GM12878 (cell line): ENCODE measurements at regions not wholly inside any gene's neighbourhood (a gene's known extent, or its start where the extent isn't known, plus 50 kb on each side); places are given as distances from the start of the nearest gene placed in this dataset.

ENCODE experiments used
- ATAC-seq: fragments of 200-7000 bp; cut with Tn5 transposase; 3 replicates; pipeline ENCODE4 v1.9.1; 2020; ENCODE audit warnings: mild to moderate bottlenecking, moderate library complexity
- BruUV-seq: library from RNA; stranded (reverse); fragments of 400-500 nt; replicated peaks from 2 replicates; lab custom pipeline; 2021; lab: Mats Ljungman, UMichigan
- CTCF ChIA-PET: fragments of 300-600 bp; sonication (Branson Sonifier 250); formaldehyde crosslinking; extraction: SDS; loops from one replicate; lab custom pipeline; 2021; ENCODE audit warnings: inconsistent platforms; lab: Yijun Ruan, JAX
- POLR2A ChIA-PET: fragments of 350-600 bp; formaldehyde crosslinking; extraction: SDS; loops from one replicate; lab custom pipeline; 2021; ENCODE audit warnings: inconsistent platforms; lab: Charles Lee
- RAD21 ChIA-PET: fragments of 300-600 bp; sonication (Branson Sonifier 250); formaldehyde crosslinking; loops from one replicate; lab custom pipeline; 2023; ENCODE audit warnings: antibody characterized with exemption; ENCODE audit not compliant: unreplicated experiment; lab: Charles Lee
- SMC1A ChIA-PET: fragments of 300-600 bp; sonication (Branson Sonifier 250); formaldehyde crosslinking; loops from one replicate; lab custom pipeline; 2023; ENCODE audit not compliant: unreplicated experiment, uncharacterized antibody; lab: Charles Lee
- DNase-seq: peaks from one replicate; pipeline ENCODE4 v3.0.0-alpha.2; 2011; ENCODE audit warnings: low read depth, low spot score
- FAIRE-seq: peaks from 3 replicates; lab custom pipeline; 2011; peaks lifted over from hg19 to GRCh38; lab: Jason Lieb, UNC
- H2AFZ ChIP-seq: 2 replicates; pipeline ENCODE4 v1.6.0; 2011; ENCODE audit warnings: low read depth, low read length, control low read depth; ENCODE audit not compliant: control insufficient read depth
- H3K27ac ChIP-seq: 2 replicates; pipeline ENCODE4 v1.5.1; 2011; ENCODE audit warnings: control low read depth; ENCODE audit not compliant: control insufficient read depth, insufficient read depth
- H3K27me3 ChIP-seq, 2 experiments: replicated peaks in 1 of 2; 2 replicates each; pipeline versions ENCODE4 v1.6.0 to v1.6.1; 2011; ENCODE audit warnings: low read length in 1 of 2; ENCODE audit not compliant: control insufficient read depth in 2 of 2, insufficient read depth in 2 of 2
- H3K36me3 ChIP-seq, 2 experiments: 2 replicates each; pipeline ENCODE4 v1.5.1; 2011; ENCODE audit warnings: low read length in 1 of 2; ENCODE audit not compliant: control insufficient read depth in 2 of 2, insufficient read depth in 2 of 2
- H3K4me1 ChIP-seq: 2 replicates; pipeline ENCODE4 v1.6.1; 2011; ENCODE audit warnings: mild to moderate bottlenecking, low read length, moderate library complexity, mixed read lengths; ENCODE audit not compliant: control insufficient read depth, insufficient read depth
- H3K4me2 ChIP-seq: 2 replicates; pipeline ENCODE4 v1.6.0; 2011; ENCODE audit warnings: control low read depth; ENCODE audit not compliant: control insufficient read depth, insufficient read depth
- H3K4me3 ChIP-seq: fragments of 200-600 bp; sonication (generic); 2 replicates; pipeline ENCODE4 v1.5.1; 2016
- H3K79me2 ChIP-seq: 2 replicates; pipeline ENCODE4 v1.6.0; 2011; ENCODE audit warnings: low read length; ENCODE audit not compliant: control insufficient read depth, insufficient read depth
- H3K9ac ChIP-seq: 2 replicates; pipeline ENCODE4 v1.8.0; 2011; ENCODE audit warnings: low read length, control low read depth, mixed read lengths; ENCODE audit not compliant: control insufficient read depth, insufficient read depth
- H3K9me3 ChIP-seq: replicated peaks from 3 replicates; pipeline ENCODE4 v1.5.1; 2011; ENCODE audit warnings: mild to moderate bottlenecking, low read length; ENCODE audit not compliant: control insufficient read depth, insufficient read depth
- H4K20me1 ChIP-seq: 2 replicates; pipeline ENCODE4 v1.6.0; 2011; ENCODE audit not compliant: control insufficient read depth, insufficient read depth
- NFYA ChIP-seq: IDR thresholded peaks from 2 replicates; pipeline ENCODE4 v1.6.1; 2011; ENCODE audit warnings: low read depth, mild to moderate bottlenecking, low read length, improper control_type of control experiment, borderline replicate concordance
- PRDM15 ChIP-seq: fragments of 450-650 bp; formaldehyde crosslinking; IDR thresholded peaks from 2 replicates; pipeline ENCODE4 v1.4.0; 2020; ENCODE audit warnings: mild to moderate bottlenecking, moderate library complexity
- SIX5 ChIP-seq: IDR thresholded peaks from 2 replicates; pipeline ENCODE4 v1.6.1; 2011; ENCODE audit warnings: mild to moderate bottlenecking, low read depth, low read length, moderate library complexity; ENCODE audit not compliant: severe bottlenecking
- WGBS: methylation state at CpG from one replicate; pipeline ENCODE4 v1.1.6; 2016; ENCODE audit warnings: low lambda C conversion rate; ENCODE audit not compliant: insufficient replicate concordance, insufficient coverage; ENCODE audit errors: missing lambda C conversion rate; 5-methylcytosine and 5-hydroxymethylcytosine counted together
- in situ Hi-C: fragments of 300-500 bp; cut with MboI; formaldehyde crosslinking; loops from 9 replicates; pipeline ENCODE4 v1.14.3; 2018; ENCODE audit warnings: mixed read lengths
- intact Hi-C: fragments of 100-400 bp; cut with micrococcal nuclease; formaldehyde crosslinking; loops from one replicate; pipeline ENCODE4 v1.14.2; 2022; ENCODE audit not compliant: unreplicated experiment
- TF ChIP-seq, protein P1 (sequence below): fragments of 450-650 bp; IDR thresholded peaks from 2 replicates; pipeline ENCODE4 v1.6.1; 2016; ENCODE audit warnings: mild to moderate bottlenecking

GRCh38 chr9:32837551-32838058 is 54.3 kb downstream of the TMEM215 start (continued):
- TF ChIP-seq PRDM15: no peak
- no peak for TF ChIP-seq SIX5
- TF ChIP-seq, all 136 proteins: peak for 0

- CTCF ChIA-PET: interaction anchor here (1.1 kb wide), 1 partner anchor 24 kb away, joined by 3 read pairs; no protein-coding TSS in a partner anchor
- no peak overlapping the region for H3K4me2 ChIP-seq
- POLR2A ChIA-PET: no interaction called here
- no peaks in the 10 kb centered on the region for H3K27me3 ChIP-seq
- BruUV-seq: no TSS peak
- no peaks in the 10 kb centered on the region for H3K79me2 ChIP-seq
- WGBS: 34% methylated on average over 7 of the region's 7 CpGs
- H3K27ac ChIP-seq: no peak overlapping the region
- in situ Hi-C loops: no loop called here
- H3K4me3 ChIP-seq: no peak overlapping the region
- TF ChIP-seq NFYA: no peak
- TF ChIP-seq, protein P1, sequence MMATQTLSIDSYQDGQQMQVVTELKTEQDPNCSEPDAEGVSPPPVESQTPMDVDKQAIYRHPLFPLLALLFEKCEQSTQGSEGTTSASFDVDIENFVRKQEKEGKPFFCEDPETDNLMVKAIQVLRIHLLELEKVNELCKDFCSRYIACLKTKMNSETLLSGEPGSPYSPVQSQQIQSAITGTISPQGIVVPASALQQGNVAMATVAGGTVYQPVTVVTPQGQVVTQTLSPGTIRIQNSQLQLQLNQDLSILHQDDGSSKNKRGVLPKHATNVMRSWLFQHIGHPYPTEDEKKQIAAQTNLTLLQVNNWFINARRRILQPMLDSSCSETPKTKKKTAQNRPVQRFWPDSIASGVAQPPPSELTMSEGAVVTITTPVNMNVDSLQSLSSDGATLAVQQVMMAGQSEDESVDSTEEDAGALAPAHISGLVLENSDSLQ: peak; percentile 36
- H2AFZ ChIP-seq: no peak overlapping the region
- peak; percentile 77 for ATAC-seq
- intact Hi-C loops: no loop called here
- H3K36me3 ChIP-seq: no peaks in the 10 kb centered on the region
- SMC1A ChIA-PET: no interaction called here
- no peaks in the 10 kb centered on the region for H3K4me1 ChIP-seq
- DNase-seq: no peak
- no peak for FAIRE-seq
- no peaks in the 10 kb centered on the region for H3K9me3 ChIP-seq
- no peak overlapping the region for H3K9ac ChIP-seq
- RAD21 ChIA-PET: no interaction called here
- no peaks in the 10 kb centered on the region for H4K20me1 ChIP-seq
Measured at GRCh38 chr9:32839013-32839885, 55.9 kb downstream of the TMEM215 start.
